ENCODE measurements at regions not wholly inside any gene's neighbourhood (a gene's known extent, or its start where the extent isn't known, plus 50 kb on each side); places are given as distances from the start of the nearest gene placed in this dataset.
"Not testable (repeated sequence)": the region's sequence is repeated elsewhere in the genome, so short reads cannot be mapped to it uniquely, and the experiment has no call there.

DNA sequence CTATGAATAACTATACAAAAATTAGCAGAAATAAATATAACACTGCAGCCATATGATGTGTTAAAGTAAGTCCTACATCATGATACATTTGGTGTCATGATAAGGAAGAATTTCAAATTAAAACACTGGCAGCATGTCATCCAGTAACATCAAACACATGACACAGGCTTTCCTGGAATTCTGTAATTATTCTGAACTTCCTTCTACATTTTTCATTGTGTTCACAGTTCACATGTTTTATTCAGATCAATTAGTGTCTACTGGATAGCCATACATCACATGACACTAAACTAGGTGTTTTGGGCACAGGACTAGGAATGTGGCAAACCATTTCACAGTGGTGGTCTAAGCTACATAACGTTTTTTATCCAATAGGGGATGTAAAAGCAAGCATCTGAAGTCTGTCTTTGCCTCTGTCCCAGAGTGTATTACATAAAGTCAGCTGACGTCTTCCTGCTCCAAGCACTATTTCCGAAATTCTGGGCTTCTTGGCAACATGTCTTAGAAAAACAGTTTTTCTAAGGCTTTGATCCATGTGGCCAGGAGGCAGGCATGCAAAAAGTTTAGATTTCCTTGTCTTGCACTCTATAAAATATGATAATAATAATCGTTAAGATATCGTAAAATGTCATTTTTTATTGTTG lies 707.9 kb downstream of the CENPC start:
- DNase-seq (ENCODE audit: low spot score), result no peak

DNA sequence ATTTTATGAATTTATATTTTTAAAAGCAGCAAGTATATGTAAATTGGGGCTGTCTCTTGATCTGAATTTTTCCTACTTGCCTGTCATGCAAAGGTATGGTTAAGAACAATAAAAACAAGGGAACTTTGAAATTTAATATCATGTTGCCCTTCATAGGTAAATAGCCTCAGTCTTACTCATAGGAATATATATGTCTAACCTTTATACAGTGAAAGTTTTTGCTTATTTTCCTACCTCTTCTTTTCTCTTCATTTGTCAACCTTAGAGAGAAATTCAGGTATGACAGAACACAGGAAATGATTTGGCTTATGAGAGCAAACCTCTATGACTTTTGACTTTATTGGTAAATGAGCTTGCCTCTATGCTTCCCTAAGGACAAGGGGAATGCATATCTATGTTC lies 716.0 kb downstream of the CENPC start:
- no peak for DNase-seq (ENCODE audit: low spot score)

DNA sequence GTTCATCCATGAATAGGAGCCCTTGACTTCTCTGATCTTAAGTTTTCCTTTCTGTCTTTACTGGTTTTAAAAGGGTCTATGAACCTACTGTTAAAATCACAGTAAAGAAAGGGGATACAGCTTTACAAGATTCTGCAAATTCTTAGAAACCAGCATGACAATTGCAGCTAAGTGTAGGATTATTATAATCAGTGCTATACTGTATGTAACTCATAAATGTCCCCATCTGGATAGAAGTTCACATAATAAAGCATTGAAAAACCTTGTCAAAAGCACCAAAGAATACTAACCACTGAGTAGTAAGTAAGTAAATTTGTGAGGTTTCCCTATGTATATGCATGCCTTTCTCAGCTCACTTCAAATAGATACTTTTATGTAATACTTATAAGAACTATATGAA lies 724.6 kb downstream of the CENPC start:
- no peak for DNase-seq (ENCODE audit: low spot score)

DNA sequence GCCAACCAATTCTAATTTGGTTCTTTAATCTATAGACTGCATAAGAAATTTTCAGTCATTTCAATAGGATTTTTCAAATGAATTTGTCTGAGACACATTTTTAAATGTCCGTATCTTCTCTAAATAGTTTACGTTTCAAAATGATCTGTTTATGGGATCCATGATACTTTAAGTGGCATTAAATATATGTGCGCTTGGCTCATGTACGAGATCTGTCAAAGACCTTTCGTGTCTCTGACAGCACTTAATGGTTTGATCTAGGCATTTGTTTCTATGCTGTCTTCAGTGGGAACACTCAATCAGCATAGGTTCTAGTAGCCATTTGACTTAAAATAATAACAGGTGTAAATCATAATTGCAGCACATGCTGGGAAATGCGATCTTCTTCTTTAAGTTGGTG lies 731.0 kb downstream of the CENPC start:
- DNase-seq (ENCODE audit: low spot score), result no peak

DNA sequence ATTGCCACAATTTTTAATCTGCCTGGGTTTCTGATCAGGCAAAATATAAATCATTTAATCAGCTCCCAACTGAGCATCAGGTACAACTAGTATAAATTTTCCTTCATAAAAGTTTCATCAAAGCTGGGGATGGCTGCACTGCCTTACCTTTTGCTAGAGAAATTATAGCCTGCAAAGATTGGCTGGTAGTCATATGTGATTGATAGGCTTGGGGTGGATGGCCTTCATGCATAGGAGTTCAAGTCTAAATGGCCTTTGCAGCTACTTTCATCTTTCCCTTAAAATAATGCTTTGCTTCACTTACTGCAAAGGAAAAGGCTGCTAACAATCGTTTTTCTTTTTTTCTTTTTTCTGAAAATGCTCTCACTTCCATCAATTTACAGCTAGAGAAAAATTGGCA lies 739.7 kb downstream of the CENPC start:
- DNase-seq (ENCODE audit: low spot score), result no peak

DNA sequence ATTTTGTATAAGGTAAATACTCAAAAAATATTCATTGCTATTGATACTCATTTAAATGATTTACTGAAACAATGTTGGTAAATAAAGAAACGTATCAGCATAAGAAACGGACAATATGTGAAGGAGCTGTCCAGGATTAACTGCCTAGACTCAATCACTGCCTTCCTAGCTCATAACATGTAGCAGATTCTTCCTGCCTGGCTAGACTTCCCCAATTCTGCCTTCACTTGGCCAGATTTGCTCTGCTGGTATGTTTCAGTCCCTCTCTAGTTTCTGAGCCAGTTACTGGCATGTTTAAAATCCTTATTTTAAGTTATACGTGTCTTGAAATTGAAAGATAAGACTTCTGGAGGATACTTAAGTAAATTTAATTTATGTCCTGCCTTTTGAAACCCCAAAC lies 740.3 kb downstream of the CENPC start:
- DNase-seq (ENCODE audit: low spot score), result no peak

DNA sequence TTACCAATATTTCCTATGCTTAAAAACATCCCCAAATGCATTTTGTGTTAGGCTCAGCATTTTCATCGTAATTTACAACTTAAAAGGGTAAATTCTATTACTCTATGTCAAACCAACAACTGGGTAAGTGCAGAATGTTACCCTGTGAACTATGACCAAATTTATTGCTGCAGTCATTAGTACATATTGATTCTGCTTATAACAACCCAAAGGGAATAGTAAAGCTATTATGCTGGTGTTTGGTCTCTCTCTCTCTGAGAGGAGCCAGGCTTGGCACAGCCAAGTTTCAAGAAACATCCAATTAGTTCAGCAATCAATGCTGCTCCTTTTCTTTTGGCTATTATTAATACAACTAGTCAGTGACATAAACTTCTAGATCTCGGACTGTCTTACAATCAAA lies 747.7 kb downstream of the CENPC start:
- DNase-seq (ENCODE audit: low spot score), result no peak

DNA sequence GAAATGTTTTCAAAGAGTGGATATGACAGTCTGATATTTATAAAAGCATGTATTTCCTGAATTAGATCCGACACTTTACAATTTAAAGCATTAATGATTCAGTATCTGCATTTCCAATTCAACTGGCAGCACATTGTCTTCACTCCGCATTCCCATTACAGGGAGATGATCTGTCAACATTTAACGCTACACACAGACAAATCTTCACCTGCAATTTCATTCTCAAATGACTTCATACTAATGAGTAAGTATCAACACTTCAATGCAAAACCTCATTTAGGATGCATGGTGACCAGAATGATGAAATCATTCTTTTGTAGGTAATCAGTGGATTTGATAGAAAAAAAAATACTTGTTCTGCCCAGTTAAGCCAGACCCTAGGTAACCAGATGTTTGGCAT lies 749.6 kb downstream of the CENPC start:
- no peak for DNase-seq (ENCODE audit: low spot score)

DNA sequence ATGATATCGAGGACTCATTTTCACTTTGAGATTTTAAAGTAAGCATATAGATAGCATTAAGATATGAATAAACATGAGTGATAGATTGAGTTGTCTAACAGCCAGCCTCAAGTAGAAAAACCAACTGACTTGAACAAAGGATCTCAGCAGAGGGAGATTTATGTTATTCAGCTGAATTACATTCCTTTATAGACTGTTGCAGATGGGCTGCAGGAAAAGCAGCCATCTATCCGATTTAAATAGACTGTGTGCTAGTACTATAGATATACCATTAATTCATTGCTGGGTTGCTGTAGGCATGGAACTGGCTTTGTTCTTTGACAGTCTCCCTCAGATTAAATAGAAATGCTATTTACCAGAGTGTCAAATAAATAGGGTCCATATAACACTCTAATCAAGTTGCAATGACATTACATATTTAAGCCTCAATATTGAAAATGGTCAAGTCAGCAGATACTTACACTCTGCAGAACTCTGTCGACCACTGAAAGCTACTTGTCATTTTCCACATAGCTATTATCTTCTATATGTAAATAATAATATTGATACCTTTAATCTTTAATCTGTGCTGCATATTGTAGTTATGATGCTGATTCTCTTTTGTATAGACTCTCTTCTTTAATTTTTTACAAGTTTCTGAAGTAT lies 750.8 kb downstream of the CENPC start:
- DNase-seq (ENCODE audit: low spot score), result no peak

DNA sequence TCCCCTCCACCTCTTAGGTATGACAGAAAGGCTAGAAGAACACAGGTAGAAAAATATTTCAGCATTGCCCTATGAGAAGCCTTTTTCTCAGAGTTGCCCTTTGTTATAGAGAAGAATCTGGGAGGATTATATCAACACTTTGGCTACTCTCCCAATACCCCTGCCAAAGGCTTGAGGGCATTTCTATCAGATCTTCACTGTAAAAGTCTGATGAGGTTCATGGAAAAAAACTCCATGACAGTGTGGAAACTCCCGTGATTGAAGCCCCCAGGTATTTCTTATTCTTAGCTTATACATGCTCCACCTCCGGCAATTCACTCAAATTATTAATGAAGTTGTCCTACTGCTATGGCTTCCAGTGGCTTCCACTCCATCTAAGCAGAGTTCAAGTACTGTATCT lies 753.6 kb downstream of the CENPC start:
- no peak for DNase-seq (ENCODE audit: low spot score)

DNA sequence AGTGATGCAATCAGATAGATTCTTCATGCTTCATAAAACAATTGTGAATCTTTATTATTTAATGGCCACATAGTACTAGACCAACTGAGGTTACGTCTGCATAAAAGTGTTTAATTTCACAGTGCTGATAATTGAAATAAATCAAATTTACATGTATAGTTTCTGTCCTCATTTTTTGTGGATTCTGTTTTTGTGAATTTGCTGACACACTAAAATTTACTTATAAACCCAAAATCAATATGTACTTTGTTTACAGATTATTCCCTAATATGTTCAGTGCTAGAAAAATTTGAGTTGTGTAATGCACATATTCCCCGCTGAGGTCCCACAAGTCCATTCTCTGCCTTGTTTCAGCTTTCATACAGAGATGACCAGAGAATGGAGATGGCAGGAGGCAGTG lies 759.8 kb downstream of the CENPC start:
- DNase-seq (ENCODE audit: low spot score), result no peak

DNA sequence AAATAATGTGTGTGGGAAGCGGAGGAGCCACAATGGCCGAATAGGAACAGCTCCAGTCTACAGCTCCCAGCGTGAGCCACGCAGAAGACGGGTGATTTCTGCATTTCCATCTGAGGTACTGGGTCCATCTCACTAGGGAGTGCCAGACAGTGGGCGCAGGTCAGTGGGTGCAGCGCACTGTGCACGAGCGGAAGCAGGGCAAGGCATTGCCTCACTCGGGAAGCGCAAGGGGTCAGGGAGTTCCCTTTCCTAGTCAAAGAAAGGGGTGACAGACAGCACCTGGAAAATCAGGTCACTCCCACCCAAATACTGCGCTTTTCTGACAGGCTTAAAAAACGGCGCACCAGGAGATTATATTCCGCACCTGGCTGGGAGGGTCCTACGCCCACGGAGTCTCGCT lies 762.6 kb downstream of the CENPC start:
- DNase-seq (ENCODE audit: low spot score), result not testable (repeated sequence)

DNA sequence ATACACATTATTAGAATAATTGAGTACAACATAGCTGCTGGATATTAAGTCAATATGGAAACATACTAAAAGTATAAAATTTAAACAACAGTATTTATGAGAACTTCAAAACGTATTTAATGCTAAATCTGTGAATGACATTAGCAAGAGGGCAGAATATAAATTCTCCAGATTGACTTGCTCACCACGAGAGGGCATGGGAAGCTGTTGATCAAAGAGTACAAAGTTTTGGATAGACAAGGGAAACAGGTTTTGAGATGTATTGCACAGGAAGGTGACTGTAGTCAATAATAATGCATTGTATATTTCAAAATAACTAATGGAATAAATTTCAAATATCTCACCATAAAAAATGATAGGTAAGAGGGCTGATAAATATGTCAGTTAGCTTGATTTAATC lies 768.2 kb downstream of the CENPC start:
- DNase-seq (ENCODE audit: low spot score), result no peak

DNA sequence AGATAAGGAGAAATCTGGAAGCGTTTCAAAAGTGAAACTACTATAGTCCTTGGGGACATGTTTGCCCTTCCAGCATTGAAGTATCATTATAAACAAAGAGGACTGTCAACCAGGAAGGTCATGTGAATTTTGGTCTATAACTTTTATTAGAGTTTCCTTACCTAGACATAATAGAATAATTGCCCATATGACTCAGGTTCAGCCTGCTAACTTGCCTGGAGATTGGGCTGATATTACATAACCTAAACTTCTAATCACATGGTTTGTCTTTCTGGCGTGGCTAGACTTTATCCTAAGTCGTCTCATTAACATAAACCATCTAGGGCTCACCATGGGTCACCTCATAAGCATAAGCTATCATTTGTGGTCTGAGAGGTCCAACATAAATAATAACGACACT lies 775.9 kb downstream of the CENPC start:
- DNase-seq (ENCODE audit: low spot score), result no peak

DNA sequence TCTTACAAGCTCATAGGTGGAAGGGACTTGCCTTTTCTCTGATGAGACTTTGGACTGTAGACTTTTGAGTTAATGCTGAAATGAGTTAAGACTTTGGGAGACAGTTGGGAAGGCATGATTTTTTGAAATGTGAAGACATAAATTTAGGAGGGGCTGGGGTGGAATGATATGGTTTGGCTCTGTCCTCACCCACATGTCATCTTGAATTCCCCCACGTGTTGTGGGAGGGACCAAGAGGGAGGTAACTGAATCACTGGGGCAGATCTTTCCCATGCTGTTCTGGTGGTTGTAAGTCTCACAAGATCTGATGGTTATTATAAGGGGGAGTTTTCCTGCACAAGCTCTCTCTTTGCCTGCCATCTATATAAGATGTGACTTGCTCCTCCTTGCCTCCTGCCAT lies 777.9 kb downstream of the CENPC start:
- no peak for DNase-seq (ENCODE audit: low spot score)

DNA sequence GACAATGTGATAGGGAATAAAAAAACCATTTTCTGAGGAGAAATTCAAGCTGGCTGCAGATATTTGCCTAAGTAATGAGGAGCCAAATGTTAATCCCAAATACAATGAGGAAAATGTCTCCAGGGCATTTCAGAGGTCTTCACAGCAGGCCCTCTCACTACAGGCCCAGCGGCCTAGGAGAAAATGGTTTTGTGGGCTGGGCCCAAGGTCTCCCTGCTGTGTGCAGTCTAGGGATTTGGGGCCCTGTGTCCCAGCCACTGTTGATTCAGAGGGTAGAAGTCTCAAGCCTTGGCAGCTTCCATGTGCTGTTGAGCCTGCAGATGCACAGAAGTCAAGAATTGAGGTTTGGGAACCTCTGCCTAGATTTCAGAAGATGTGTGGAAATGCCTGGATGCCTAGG lies 778.7 kb downstream of the CENPC start:
- DNase-seq (ENCODE audit: low spot score), result no peak

DNA sequence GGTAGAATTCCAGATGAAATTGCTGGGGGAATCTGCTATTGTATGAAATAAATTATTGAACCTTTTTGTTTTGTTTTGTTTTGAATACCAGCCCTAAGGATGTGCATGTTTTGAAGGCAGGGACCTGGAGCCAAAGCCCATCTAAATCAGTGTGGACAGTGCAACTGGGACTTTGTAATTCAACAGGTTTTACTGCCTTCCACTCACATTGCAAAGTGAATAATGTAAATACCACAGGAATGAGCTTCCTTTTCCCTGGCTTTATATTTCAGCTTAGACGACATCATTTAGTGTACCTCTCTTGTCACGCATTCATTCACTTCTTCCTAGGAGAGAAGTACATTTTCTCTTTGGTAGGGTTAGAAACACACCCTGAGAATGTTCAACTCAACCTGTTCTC lies 795.0 kb downstream of the CENPC start:
- DNase-seq (ENCODE audit: low spot score), result no peak

DNA sequence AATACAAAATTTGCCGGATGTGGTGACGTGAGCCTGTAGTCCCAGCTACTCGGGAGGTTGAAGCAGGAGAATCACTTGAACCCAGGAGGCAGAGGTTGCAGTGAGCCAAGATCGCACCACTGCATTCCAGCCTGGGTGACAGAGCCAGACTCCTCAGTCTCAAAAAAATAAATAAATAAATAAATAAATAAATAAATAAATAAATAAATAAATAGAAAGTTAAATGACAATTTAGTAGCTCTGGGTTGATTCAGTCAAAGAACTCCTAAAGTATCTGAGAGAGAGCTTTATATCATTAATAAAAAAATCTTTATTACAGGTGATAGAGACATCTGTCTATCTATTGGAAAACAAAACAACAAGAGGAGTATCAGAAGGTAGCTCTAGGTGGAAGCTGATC lies 798.4 kb downstream of the CENPC start:
- DNase-seq (ENCODE audit: low spot score), result not testable (repeated sequence)

DNA sequence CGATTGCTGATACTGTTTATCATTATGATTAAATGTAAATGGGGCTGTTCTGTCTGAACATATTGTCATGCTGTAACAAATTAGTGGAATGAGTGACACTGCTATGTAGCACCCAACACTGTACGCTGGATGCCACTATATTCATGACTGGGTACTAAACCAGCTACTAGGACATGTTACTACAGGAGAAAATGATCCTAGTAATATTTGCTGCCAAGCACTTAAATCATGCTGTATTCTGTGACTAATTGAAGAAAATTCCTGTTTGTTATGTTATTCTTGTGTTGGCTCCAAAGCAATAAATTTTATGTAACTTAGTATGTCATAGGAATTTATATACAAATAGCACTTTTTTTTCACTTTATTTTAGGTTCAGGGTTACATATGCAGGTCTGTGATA lies 804.2 kb downstream of the CENPC start:
- no peak for DNase-seq (ENCODE audit: low spot score)

DNA sequence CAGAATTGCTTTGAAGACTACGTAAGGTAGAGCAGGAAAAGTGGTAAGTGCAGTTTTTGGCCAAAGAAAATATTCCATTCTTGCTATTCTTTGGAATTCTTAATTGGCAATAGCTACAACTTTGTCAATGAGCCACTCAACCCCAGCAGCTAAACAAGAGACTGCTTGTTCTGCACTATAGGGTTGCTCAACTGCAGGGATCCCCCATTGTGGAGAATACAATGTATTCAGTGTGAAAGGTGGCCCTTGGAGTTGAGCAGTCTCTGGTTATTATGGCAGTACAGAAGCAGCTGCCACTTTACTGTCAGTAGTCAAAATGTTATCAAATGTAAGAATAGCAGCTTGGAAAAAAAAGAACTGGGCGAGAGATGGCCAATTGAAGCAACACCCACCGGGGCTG lies 808.7 kb downstream of the CENPC start:
- no peak for DNase-seq (ENCODE audit: low spot score)

DNA sequence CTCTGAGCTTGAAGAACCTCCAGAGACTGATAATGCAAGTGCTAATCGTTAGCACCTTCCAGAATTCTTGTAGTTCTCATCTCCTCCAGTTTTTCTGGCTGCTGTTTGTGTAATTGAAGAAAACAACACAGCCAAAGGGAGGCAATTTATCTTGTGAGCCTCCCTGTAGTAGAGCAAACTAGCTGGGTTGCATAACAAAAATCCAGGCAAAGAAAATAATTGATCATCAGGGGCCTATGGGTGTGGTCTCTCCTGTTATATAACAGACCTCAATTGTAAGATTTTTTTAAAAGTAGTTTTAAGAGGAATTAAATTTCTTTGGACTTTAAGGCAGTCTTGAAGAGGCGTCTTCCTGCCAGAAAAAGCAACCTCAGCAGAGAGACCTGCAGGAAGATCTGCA lies 817.0 kb downstream of the CENPC start:
- no peak for DNase-seq (ENCODE audit: low spot score)

DNA sequence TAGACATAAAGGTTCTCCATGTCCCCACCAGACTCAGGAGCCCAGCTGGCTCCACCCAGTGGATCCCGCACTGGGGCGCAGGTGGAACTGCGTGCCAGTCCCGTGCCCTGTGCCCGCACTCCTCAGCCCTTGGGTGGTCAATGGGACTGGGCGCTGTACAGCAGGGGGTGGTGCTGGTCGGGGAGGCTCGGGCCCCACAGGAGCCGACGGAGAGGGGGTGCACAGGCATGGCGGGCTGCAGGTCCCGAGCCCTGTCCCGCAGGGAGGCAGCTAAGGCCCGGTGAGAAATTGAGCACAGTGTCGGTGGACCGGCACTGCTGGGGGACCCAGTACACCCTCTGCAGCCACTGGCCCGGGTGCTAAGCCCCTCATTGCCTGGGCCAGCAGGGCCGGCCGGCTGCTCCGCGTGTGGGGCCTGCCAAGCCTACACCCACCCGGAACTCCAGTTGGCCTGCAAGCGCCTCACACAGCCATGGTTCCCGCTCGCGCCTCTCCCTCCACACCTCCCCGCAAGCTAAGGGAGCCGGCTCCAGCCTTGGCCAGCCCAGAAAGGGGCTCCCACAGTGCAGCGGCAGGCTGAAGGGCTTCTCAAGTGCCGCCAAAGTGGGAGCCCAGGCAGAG lies 832.9 kb downstream of the CENPC start:
- not testable (repeated sequence) for DNase-seq (ENCODE audit: low spot score)

DNA sequence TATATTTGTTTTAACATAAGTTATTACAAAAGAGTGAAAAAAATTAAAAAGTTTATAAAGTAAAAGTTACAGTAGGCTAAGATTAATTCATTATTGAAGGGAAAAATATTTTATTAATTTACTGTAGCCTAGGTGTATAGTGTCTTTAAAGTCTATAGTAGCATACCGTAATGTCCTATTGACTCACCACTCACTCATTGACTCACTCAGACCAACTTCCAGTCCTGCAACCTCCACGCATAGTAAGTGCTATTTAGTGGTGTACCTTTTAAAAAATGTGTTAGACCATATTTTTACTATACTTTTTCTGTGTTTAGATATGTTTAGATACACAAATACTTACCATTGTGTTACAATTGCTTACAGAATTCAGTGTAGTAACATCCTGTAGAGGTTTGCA lies 841.1 kb downstream of the CENPC start:
- DNase-seq (ENCODE audit: low spot score), result no peak

DNA sequence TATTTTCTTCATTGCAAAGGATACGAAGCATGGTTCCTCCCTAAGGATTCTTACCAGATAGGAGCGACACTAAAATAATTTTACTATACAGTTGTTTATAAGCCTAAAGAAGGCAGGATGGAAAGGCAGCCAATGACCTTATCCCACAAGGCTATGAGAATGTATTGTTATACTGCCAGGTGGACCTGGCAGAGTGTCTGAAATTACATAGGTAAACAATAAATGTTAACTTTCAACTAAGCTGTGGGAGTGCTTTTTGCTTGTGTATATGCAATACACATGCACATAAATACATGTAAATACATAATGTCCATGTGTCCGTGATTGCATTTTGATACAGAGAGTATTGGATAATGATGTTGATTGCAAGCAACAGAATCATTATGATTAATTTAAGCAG lies 850.6 kb downstream of the CENPC start:
- no peak for DNase-seq (ENCODE audit: low spot score)
